HL-60/S4 treated with retinoic acid at 250 ng/mL for 4 days and 3 days (cell line): ENCODE measurements at regions not wholly inside any gene's neighbourhood (a gene's known extent, or its start where the extent isn't known, plus 50 kb on each side); places are given as distances from the start of the nearest gene placed in this dataset.

ENCODE experiments used
- in situ Hi-C: fragments of 300-500 bp; cut with MboI; formaldehyde crosslinking; loops from 2 replicates; pipeline ENCODE4 v1.7.0; 2022; ENCODE audit warnings: low sequenced_read_pairs

- in situ Hi-C loops: no loop called here
Observed at GRCh38 chr11:109553284-109553683, 131.3 kb downstream of the C11orf87 start.

GRCh38 chr11:109554951-109555350, 133.0 kb downstream of the C11orf87 start:
- in situ Hi-C loops: no loop called here

- in situ Hi-C loops: no loop called here
Observed at GRCh38 chr11:109564241-109564640, 142.3 kb downstream of the C11orf87 start.

GRCh38 chr11:109582470-109582869, 160.5 kb downstream of the C11orf87 start:
- in situ Hi-C loops: no loop called here

- in situ Hi-C loops: no loop called here
Observed at GRCh38 chr11:109584001-109584972, 162.3 kb downstream of the C11orf87 start.

- in situ Hi-C loops: no loop called here
Observed at GRCh38 chr11:109586789-109587188, 164.8 kb downstream of the C11orf87 start.

- in situ Hi-C loops: no loop called here
Observed at GRCh38 chr11:109590782-109591181, 168.8 kb downstream of the C11orf87 start.

- in situ Hi-C loops: no loop called here
Observed at GRCh38 chr11:109597336-109597735, 175.3 kb downstream of the C11orf87 start.

- in situ Hi-C loops: no loop called here
Observed at GRCh38 chr11:109604481-109605400, 182.8 kb downstream of the C11orf87 start.

GRCh38 chr11:109606256-109606655, 184.3 kb downstream of the C11orf87 start:
- in situ Hi-C loops: no loop called here

GRCh38 chr11:109609454-109610185, 187.6 kb downstream of the C11orf87 start:
- in situ Hi-C loops: no loop called here

- in situ Hi-C loops: no loop called here
Observed at GRCh38 chr11:109612496-109612895, 190.5 kb downstream of the C11orf87 start.

GRCh38 chr11:109619498-109619897, 197.5 kb downstream of the C11orf87 start:
- in situ Hi-C loops: no loop called here

GRCh38 chr11:109629734-109630133, 207.7 kb downstream of the C11orf87 start:
- in situ Hi-C loops: no loop called here

GRCh38 chr11:109641549-109641948, 219.6 kb downstream of the C11orf87 start:
- in situ Hi-C loops: no loop called here

- in situ Hi-C loops: no loop called here
Observed at GRCh38 chr11:109644152-109644551, 222.2 kb downstream of the C11orf87 start.

GRCh38 chr11:109648804-109649203, 226.8 kb downstream of the C11orf87 start:
- in situ Hi-C loops: no loop called here

- in situ Hi-C loops: no loop called here
Observed at GRCh38 chr11:109654091-109654490, 232.1 kb downstream of the C11orf87 start.

- in situ Hi-C loops: no loop called here
Observed at GRCh38 chr11:109658190-109658589, 236.2 kb downstream of the C11orf87 start.

- in situ Hi-C loops: no loop called here
Observed at GRCh38 chr11:109667719-109668118, 245.7 kb downstream of the C11orf87 start.
